GM23338 (cell line): ENCODE measurements at regions not wholly inside any gene's neighbourhood (a gene's known extent, or its start where the extent isn't known, plus 50 kb on each side); places are given as distances from the start of the nearest gene placed in this dataset.

Source experiments
- CTCF ChIP-seq, 2 experiments: fragments of 200-600 bp in 1 of 2; sonication (generic) in 1 of 2; conservative IDR thresholded peaks; 2 replicates each; pipeline versions ENCODE4 v1.5.1 to v1.6.1; 2016 to 2017; ENCODE audit warnings: antibody characterized with exemption in 2 of 2, low read depth in 2 of 2, mild to moderate bottlenecking in 2 of 2, moderate library complexity in 1 of 2
- EZH2 ChIP-seq: fragments of 200-600 bp; sonication (generic); IDR thresholded peaks from one replicate; pipeline ENCODE4 v1.8.0; 2017; ENCODE audit warnings: antibody characterized with exemption, mild to moderate bottlenecking, low read depth; ENCODE audit not compliant: unreplicated experiment
- EZH2phosphoT487 ChIP-seq: fragments of 200-600 bp; sonication (generic); IDR thresholded peaks from one replicate; pipeline ENCODE4 v1.8.1; 2018; ENCODE audit warnings: antibody characterized with exemption; ENCODE audit not compliant: unreplicated experiment

GRCh38 chr16:76835339-76835738, 355.7 kb upstream of the MON1B start:
- no peak for TF ChIP-seq EZH2
- TF ChIP-seq EZH2phosphoT487 = no peak
- no peak for TF ChIP-seq CTCF (conservative IDR thresholded peaks at IDR 0.05; ENCODE audit: low read depth in 2 of 2)
